ENCODE measurements at regions not wholly inside any gene's neighbourhood (a gene's known extent, or its start where the extent isn't known, plus 50 kb on each side); places are given as distances from the start of the nearest gene placed in this dataset.
"Not testable (repeated sequence)": the region's sequence is repeated elsewhere in the genome, so short reads cannot be mapped to it uniquely, and the experiment has no call there.

GRCh38 chr17:14595656-14596055 is 294.8 kb downstream of the HS3ST3B1 start:
- H3K27me3 Mint-ChIP-seq: no peaks in the 10 kb centered on the region
- H3K4me3 Mint-ChIP-seq: no peak overlapping the region
- H3K4me1 Mint-ChIP-seq: peaks cover 10% of the 10 kb centered on the region
- peaks cover 6% of the 10 kb centered on the region for H3K9me3 Mint-ChIP-seq
- no peaks in the 10 kb centered on the region for H3K36me3 Mint-ChIP-seq
- H3K27ac Mint-ChIP-seq: no peak overlapping the region
- DNase-seq: no peak

- DNase-seq: no peak
- H3K27ac Mint-ChIP-seq: no peak overlapping the region
- H3K9me3 Mint-ChIP-seq: no peaks in the 10 kb centered on the region
- no peaks in the 10 kb centered on the region for H3K27me3 Mint-ChIP-seq
- H3K4me3 Mint-ChIP-seq: no peak overlapping the region
- no peaks in the 10 kb centered on the region for H3K36me3 Mint-ChIP-seq
- peaks cover 10% of the 10 kb centered on the region for H3K4me1 Mint-ChIP-seq
These were observed 293.8 kb downstream of the HS3ST3B1 start for GRCh38 chr17:14594690-14595089.

- H3K9me3 Mint-ChIP-seq: no peaks in the 10 kb centered on the region
- H3K27me3 Mint-ChIP-seq: no peaks in the 10 kb centered on the region
- no peak overlapping the region for H3K27ac Mint-ChIP-seq
- H3K36me3 Mint-ChIP-seq: no peaks in the 10 kb centered on the region
- no peak for DNase-seq
- H3K4me1 Mint-ChIP-seq: peaks cover 10% of the 10 kb centered on the region
- H3K4me3 Mint-ChIP-seq: no peak overlapping the region
These were observed 293.1 kb downstream of the HS3ST3B1 start for GRCh38 chr17:14593956-14594355.

- H3K36me3 Mint-ChIP-seq: no peaks in the 10 kb centered on the region
- no peaks in the 10 kb centered on the region for H3K27me3 Mint-ChIP-seq
- H3K4me1 Mint-ChIP-seq: peaks cover 6% of the 10 kb centered on the region
- DNase-seq: no peak
- no peak overlapping the region for H3K27ac Mint-ChIP-seq
- H3K9me3 Mint-ChIP-seq: no peaks in the 10 kb centered on the region
- H3K4me3 Mint-ChIP-seq: no peak overlapping the region
These were observed 289.8 kb downstream of the HS3ST3B1 start for GRCh38 chr17:14590459-14591250.

- Mint-ChIP-seq H3K9me3 (no peaks in the 10 kb centered on the region), H3K27me3 (no peaks in the 10 kb centered on the region), H3K27ac (no peak overlapping the region), H3K36me3 (no peaks in the 10 kb centered on the region), H3K4me3 (no peak overlapping the region), H3K4me1 (peaks cover 3% of the 10 kb centered on the region)
- DNase-seq: no peak
These were observed 284.2 kb downstream of the HS3ST3B1 start for GRCh38 chr17:14585099-14585498.

- Mint-ChIP-seq H3K27ac (no peak overlapping the region), H3K36me3 (no peaks in the 10 kb centered on the region), H3K27me3 (no peaks in the 10 kb centered on the region), H3K4me1 (peaks cover 3% of the 10 kb centered on the region), H3K9me3 (no peaks in the 10 kb centered on the region), H3K4me3 (no peak overlapping the region)
- DNase-seq: no peak
These were observed 282.1 kb downstream of the HS3ST3B1 start for GRCh38 chr17:14582996-14583395.

DNA sequence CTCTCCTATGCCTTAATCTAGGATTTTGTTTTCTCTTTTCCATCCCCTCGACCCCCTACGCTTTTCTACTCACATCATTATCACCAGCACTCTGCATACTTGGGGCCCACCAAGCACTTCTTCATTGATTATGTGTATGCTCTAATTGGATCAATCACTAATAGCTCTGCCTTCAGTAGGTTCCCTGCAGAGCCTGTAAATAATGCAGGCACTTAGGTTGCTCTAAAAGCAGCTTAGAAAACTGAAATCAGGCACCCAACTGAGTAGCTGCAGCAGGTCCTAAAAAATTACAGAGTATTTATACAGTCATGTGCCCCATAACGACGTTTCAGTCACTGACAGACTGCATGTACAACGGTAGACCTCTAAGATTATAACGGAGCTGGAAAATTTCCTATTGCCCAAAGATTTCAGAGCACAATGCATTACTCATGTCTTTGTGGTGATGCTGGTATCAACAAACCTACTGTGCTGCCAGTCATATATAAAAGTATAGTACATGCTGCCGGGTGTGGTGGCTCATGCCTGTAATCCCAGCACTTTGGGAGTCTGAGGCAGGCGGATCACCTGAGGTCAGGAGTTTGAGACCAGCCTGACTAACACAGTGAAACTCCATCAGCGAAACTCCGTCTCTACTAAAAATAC is 280.4 kb downstream of the HS3ST3B1 start:
- H3K9me3 Mint-ChIP-seq: no peaks in the 10 kb centered on the region
- H3K4me3 Mint-ChIP-seq: no peak overlapping the region
- no peaks in the 10 kb centered on the region for H3K36me3 Mint-ChIP-seq
- no peaks in the 10 kb centered on the region for H3K27me3 Mint-ChIP-seq
- H3K27ac Mint-ChIP-seq: no peak overlapping the region
- peaks cover 3% of the 10 kb centered on the region for H3K4me1 Mint-ChIP-seq
- DNase-seq: no peak

- Mint-ChIP-seq H3K36me3 (no peaks in the 10 kb centered on the region), H3K4me3 (no peak overlapping the region), H3K27me3 (no peaks in the 10 kb centered on the region), H3K4me1 (peaks cover 3% of the 10 kb centered on the region), H3K9me3 (no peaks in the 10 kb centered on the region), H3K27ac (no peak overlapping the region)
- no peak for DNase-seq
These were observed 279.6 kb downstream of the HS3ST3B1 start for GRCh38 chr17:14580499-14580898.

- no peak for DNase-seq
- Mint-ChIP-seq H3K27ac (no peak overlapping the region), H3K9me3 (no peaks in the 10 kb centered on the region), H3K4me3 (no peak overlapping the region), H3K27me3 (no peaks in the 10 kb centered on the region), H3K36me3 (no peaks in the 10 kb centered on the region), H3K4me1 (peaks cover 3% of the 10 kb centered on the region)
These were observed 278.8 kb downstream of the HS3ST3B1 start for GRCh38 chr17:14579716-14580115.

GRCh38 chr17:14575471-14575953 is 274.6 kb downstream of the HS3ST3B1 start:
- DNase-seq: no peak
- H3K36me3 Mint-ChIP-seq: no peaks in the 10 kb centered on the region
- no peaks in the 10 kb centered on the region for H3K4me1 Mint-ChIP-seq
- H3K4me3 Mint-ChIP-seq: no peak overlapping the region
- no peak overlapping the region for H3K27ac Mint-ChIP-seq
- no peaks in the 10 kb centered on the region for H3K9me3 Mint-ChIP-seq
- no peaks in the 10 kb centered on the region for H3K27me3 Mint-ChIP-seq

GRCh38 chr17:14560325-14560724 is 259.4 kb downstream of the HS3ST3B1 start:
- H3K36me3 Mint-ChIP-seq, H3K27ac Mint-ChIP-seq, H3K27me3 Mint-ChIP-seq, H3K4me1 Mint-ChIP-seq, H3K9me3 Mint-ChIP-seq, DNase-seq, H3K4me3 Mint-ChIP-seq: not testable (repeated sequence)

DNA sequence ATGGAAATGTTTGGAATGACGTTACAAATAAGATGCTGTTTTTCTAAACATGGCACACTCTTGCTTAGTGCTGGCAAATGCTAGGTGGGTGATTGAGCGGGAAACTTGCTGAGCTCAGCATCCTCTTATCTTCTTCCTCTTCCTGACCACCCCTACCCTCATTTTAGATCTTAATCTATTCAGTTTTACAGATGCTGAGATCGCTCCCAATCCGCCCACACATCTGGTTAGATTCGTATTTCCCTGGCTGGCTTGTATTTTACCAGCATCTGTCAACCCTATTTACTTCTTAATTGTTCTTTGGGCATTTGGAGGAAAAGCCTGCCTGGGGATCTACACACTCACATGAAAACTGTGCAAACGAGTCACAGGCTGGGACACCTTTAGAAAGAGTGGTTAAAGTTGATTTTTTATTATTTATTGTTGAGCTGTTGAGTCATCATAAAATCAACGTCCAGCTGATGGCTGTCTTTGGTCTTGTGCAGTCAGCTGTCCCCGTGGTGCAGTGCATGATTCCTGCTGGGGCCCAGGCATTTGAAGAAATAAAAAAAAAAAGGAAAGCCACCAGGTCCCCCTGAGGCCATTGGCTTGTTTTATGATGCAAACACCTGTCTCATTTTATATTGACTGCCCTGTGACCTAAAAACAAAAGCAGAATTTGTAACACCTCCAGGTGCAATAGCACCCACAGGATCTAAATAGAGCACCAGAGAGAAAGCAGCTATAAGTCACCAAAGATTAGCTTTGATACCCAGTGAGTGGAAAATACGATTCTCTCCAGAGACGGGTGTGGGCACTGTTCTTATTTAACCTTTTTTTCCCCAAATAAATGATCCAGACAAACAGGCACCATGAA is 258.6 kb downstream of the HS3ST3B1 start:
- Mint-ChIP-seq H3K36me3 (no peaks in the 10 kb centered on the region), H3K27ac (no peak overlapping the region), H3K4me3 (no peak overlapping the region), H3K4me1 (peaks cover 10% of the 10 kb centered on the region), H3K27me3 (no peaks in the 10 kb centered on the region), H3K9me3 (no peaks in the 10 kb centered on the region)
- no peak for DNase-seq

GRCh38 chr17:14557480-14557879 is 256.6 kb downstream of the HS3ST3B1 start:
- H3K4me3 Mint-ChIP-seq: no peak overlapping the region
- no peaks in the 10 kb centered on the region for H3K9me3 Mint-ChIP-seq
- no peaks in the 10 kb centered on the region for H3K27me3 Mint-ChIP-seq
- H3K4me1 Mint-ChIP-seq: peaks cover 13% of the 10 kb centered on the region
- DNase-seq: no peak
- H3K36me3 Mint-ChIP-seq: no peaks in the 10 kb centered on the region
- H3K27ac Mint-ChIP-seq: no peak overlapping the region

- no peaks in the 10 kb centered on the region for H3K9me3 Mint-ChIP-seq
- no peaks in the 10 kb centered on the region for H3K27me3 Mint-ChIP-seq
- no peak overlapping the region for H3K27ac Mint-ChIP-seq
- H3K4me1 Mint-ChIP-seq: peaks cover 6% of the 10 kb centered on the region
- no peak for DNase-seq
- no peaks in the 10 kb centered on the region for H3K36me3 Mint-ChIP-seq
- no peak overlapping the region for H3K4me3 Mint-ChIP-seq
These were observed 253.0 kb downstream of the HS3ST3B1 start for GRCh38 chr17:14553847-14554246.

DNA sequence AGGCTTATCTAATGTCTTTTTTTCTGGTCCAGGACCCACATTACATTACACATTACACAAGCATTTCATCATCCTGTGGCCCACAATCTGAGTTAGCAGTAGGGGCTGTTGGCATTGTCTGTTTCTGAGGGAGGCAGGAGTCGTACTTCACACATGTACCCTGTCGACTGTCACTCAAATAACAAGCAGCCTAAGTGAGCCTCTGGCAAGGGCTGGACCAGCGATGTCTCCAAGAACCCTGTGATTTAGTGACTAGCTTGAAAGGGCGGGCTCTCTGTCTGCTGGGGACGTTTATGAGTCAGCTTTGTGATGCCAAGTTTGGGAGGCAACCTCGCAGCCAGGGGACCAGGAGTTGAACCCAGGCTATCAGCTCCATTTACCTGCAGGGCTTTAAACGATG is 251.4 kb downstream of the HS3ST3B1 start:
- H3K4me3 Mint-ChIP-seq: no peak overlapping the region
- H3K4me1 Mint-ChIP-seq: peaks cover 8% of the 10 kb centered on the region
- no peak overlapping the region for H3K27ac Mint-ChIP-seq
- no peaks in the 10 kb centered on the region for H3K27me3 Mint-ChIP-seq
- no peak for DNase-seq
- H3K9me3 Mint-ChIP-seq: no peaks in the 10 kb centered on the region
- no peaks in the 10 kb centered on the region for H3K36me3 Mint-ChIP-seq

Measured in activated naive CD8-positive, alpha-beta T cell treated with anti-CD3 and anti-CD28 coated beads for 36 hours (primary cell).